ENCODE measurements at regions not wholly inside any gene's neighbourhood (a gene's known extent, or its start where the extent isn't known, plus 50 kb on each side); places are given as distances from the start of the nearest gene placed in this dataset.

DNA sequence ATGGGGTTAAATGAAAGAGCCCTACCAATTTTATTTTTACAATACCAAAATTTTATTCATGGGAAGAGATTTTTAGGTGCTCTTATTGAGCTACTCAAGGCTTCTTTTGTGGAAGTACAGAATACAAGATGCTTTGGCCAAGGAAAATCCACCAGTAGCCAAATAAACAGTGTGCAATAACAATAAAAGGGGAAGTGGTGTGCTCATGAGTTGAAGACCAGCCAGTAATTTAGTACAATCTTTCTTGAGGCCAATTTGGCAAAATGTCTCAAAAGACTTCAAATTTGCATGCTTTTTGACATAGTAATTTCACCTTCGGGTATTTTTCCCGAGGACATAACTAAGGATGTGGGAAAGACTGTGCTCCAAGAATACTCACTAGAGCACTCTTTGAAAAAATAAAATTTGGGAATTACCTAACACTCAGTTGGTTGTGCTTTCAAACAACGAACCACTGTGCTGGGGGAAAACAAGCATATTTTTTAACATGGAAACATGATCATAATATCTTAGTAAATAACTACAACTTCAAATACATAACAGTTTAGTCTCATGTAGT is 294.0 kb downstream of the DIPK2A start:
- no peak for DNase-seq
- Histone ChIP-seq H3K27me3 (replicated peaks) (no peaks in the 10 kb centered on the region), H3K4me3 (ENCODE audit: low read depth, low read length) (no peak overlapping the region), H3K27ac (no peak overlapping the region), H3K36me3 (replicated peaks) (no peaks in the 10 kb centered on the region)
- TF ChIP-seq, protein P1, sequence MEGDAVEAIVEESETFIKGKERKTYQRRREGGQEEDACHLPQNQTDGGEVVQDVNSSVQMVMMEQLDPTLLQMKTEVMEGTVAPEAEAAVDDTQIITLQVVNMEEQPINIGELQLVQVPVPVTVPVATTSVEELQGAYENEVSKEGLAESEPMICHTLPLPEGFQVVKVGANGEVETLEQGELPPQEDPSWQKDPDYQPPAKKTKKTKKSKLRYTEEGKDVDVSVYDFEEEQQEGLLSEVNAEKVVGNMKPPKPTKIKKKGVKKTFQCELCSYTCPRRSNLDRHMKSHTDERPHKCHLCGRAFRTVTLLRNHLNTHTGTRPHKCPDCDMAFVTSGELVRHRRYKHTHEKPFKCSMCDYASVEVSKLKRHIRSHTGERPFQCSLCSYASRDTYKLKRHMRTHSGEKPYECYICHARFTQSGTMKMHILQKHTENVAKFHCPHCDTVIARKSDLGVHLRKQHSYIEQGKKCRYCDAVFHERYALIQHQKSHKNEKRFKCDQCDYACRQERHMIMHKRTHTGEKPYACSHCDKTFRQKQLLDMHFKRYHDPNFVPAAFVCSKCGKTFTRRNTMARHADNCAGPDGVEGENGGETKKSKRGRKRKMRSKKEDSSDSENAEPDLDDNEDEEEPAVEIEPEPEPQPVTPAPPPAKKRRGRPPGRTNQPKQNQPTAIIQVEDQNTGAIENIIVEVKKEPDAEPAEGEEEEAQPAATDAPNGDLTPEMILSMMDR (IDR thresholded peaks at IDR 0.05; ENCODE audit: low read depth, low read length, missing control alignments) = no peak
- in situ Hi-C loops (cut with HindIII; ENCODE audit: low pct_ligation_motif_present, low sequenced_read_pairs) = no loop called here

DNA sequence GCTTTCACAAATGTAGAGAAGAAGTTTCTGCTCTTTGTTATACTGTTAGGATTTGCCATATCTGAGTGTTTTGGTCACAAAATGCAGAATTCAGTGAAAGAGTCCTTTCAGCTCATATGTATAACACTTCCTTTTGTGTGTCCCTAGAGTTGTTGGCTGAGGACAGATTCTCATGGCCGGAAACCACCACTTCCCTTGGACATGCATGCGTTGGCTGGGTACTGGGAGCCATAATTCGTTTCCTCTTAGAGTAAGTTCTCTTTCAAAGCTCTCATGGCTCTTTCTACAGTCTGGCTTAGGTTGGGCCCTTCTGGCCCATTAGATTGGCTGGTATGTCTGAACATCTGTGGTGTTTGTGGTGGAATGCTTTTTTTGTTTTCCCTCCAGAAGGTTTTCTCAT is 298.5 kb downstream of the DIPK2A start:
- TF ChIP-seq, protein P1 (IDR thresholded peaks at IDR 0.05; ENCODE audit: low read depth, low read length, missing control alignments) = no peak
- H3K27ac ChIP-seq = no peak overlapping the region
- H3K36me3 ChIP-seq (replicated peaks) = no peaks in the 10 kb centered on the region
- no peak for DNase-seq
- in situ Hi-C loops (cut with HindIII; ENCODE audit: low pct_ligation_motif_present, low sequenced_read_pairs) = no loop called here
- H3K27me3 ChIP-seq (replicated peaks) = no peaks in the 10 kb centered on the region
- H3K4me3 ChIP-seq (ENCODE audit: low read depth, low read length) = no peak overlapping the region

DNA sequence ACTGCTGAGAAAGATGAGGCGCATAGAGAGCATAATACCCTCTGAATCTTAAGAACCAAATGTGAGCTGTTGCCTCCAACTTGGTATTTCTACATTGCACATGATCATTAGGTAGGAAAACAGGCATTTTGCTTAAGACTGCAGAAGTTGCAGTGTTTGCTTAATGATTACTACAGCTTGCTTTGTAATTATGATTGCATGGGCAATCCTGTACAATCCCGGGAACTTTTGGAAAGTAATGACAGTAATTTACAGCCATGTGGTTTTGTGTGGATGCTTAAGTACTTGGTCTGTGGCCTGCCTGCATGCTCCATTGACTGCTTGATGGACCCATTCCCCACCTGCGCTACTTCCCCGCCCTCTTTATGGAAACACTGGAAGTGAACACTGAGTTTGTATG is 301.1 kb downstream of the DIPK2A start:
- in situ Hi-C loops (cut with HindIII; ENCODE audit: low pct_ligation_motif_present, low sequenced_read_pairs) = no loop called here
- TF ChIP-seq, protein P1 (IDR thresholded peaks at IDR 0.05; ENCODE audit: low read depth, low read length, missing control alignments) = no peak
- Histone ChIP-seq H3K4me3 (ENCODE audit: low read depth, low read length) (no peak overlapping the region), H3K27ac (no peak overlapping the region), H3K36me3 (replicated peaks) (no peaks in the 10 kb centered on the region), H3K27me3 (replicated peaks) (no peaks in the 10 kb centered on the region)
- DNase-seq = no peak

DNA sequence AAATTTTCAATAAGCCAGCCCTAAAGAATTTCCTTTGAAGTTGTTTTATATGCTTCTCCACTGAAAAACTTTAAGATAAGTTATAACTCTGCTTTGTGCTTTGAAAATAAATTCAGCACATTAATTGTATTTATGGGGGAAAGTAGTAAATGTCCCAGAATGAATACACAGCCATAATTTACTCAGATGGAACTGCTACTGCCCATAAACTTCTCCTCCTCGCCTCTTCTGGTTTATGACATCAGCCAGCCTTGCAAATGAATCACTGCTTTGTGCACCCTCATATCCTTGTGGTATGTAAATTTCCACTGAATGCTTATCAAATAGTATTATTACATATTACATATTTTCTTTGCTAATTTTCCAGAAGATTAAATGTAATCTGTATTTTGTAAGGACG is 302.0 kb downstream of the DIPK2A start:
- H3K27ac ChIP-seq = no peak overlapping the region
- TF ChIP-seq, protein P1 (IDR thresholded peaks at IDR 0.05; ENCODE audit: low read depth, low read length, missing control alignments) = no peak
- no peak overlapping the region for H3K4me3 ChIP-seq (ENCODE audit: low read depth, low read length)
- in situ Hi-C loops (cut with HindIII; ENCODE audit: low pct_ligation_motif_present, low sequenced_read_pairs) = no loop called here
- H3K27me3 ChIP-seq (replicated peaks) = no peaks in the 10 kb centered on the region
- peak; percentile 47 for DNase-seq
- H3K36me3 ChIP-seq (replicated peaks) = no peaks in the 10 kb centered on the region

DNA sequence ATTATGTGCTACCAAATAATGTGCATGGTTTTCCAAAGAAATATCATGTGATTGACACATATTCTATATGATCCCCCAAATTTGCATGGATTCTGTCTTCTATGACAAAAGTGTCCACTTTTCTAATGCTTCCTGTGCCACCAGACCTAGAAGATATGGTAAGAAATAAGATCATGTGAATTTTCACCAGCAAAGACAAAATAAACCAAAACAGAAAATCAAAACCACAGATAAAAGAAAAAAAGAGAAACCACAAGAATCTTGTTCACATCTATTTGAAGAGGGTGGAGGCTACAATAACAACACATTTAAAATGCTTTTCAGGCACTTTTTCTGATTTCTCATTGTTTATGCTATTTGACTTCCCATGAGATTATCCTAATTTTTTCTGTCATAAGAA is 303.4 kb downstream of the DIPK2A start:
- H3K36me3 ChIP-seq (replicated peaks) = no peaks in the 10 kb centered on the region
- H3K4me3 ChIP-seq (ENCODE audit: low read depth, low read length) = no peak overlapping the region
- no peaks in the 10 kb centered on the region for H3K27me3 ChIP-seq (replicated peaks)
- DNase-seq = no peak
- H3K27ac ChIP-seq = no peak overlapping the region
- in situ Hi-C loops (cut with HindIII; ENCODE audit: low pct_ligation_motif_present, low sequenced_read_pairs) = no loop called here
- TF ChIP-seq, protein P1 (IDR thresholded peaks at IDR 0.05; ENCODE audit: low read depth, low read length, missing control alignments) = no peak

DNA sequence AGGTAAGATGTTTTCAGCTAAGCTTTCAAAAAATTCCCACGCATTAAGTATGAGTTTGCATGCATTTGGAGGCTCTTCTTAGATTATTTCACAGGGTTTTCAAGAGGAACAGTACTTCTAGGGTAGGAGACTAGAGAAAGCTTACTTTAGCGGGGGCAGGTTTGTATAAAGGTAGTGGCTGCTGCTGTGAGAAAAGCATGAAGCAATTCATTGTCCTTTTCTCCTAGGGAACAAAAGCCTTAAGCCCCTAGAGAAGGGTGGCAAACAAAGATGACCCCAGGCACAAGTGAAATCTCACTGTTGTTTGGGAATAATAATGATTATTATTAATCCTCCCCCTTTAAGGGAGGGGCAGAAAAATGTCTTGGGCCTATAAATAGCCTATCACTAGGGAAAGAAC is 310.7 kb downstream of the DIPK2A start:
- no peak overlapping the region for H3K27ac ChIP-seq
- H3K36me3 ChIP-seq (replicated peaks) = no peaks in the 10 kb centered on the region
- no peaks in the 10 kb centered on the region for H3K27me3 ChIP-seq (replicated peaks)
- no peak overlapping the region for H3K4me3 ChIP-seq (ENCODE audit: low read depth, low read length)
- DNase-seq = no peak
- in situ Hi-C loops (cut with HindIII; ENCODE audit: low pct_ligation_motif_present, low sequenced_read_pairs) = no loop called here
- TF ChIP-seq, protein P1 (IDR thresholded peaks at IDR 0.05; ENCODE audit: low read depth, low read length, missing control alignments) = no peak
